ENCODE measurements at regions not wholly inside any gene's neighbourhood (a gene's known extent, or its start where the extent isn't known, plus 50 kb on each side); places are given as distances from the start of the nearest gene placed in this dataset.
"Not testable (repeated sequence)": the region's sequence is repeated elsewhere in the genome, so short reads cannot be mapped to it uniquely, and the experiment has no call there.

DNA sequence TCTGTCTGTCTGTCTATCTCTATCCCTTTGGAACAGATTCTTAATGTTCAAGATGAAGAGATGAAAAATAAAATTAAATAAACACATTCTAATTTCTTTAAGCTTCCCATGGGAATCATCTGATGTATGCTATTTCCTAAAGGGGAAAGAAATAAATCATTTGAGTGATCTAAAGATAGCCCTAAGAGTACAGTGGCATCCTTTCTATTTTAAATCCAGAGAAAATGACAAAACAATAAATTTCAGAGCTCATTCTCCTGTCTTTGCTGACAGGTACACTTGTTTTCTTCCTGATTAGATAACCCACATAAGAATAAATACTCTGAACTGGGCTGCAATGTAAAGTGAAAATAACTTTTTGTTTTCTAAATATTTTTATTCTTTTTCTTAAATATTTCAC is 550.4 kb downstream of the JRKL start:
- DNase-seq = no peak

DNA sequence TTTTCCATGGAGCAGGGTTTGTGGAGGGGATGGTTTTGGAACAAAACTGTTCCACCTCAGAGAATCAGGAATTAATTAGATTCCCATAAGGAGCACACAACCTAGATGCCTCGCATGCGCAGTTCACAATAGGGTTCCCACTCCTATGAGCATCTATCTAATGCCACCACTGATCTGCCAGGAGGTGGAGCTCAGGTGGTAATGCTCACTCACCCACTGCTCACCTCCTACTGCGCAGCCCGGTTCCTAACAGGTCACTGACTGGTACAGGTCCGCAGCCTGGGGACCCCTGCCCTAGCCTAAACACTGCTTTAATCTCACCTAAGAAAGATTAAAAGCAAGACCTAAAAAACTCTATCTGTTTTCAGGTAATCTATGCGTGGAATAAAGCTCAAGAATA is 553.0 kb downstream of the JRKL start:
- DNase-seq = no peak

DNA sequence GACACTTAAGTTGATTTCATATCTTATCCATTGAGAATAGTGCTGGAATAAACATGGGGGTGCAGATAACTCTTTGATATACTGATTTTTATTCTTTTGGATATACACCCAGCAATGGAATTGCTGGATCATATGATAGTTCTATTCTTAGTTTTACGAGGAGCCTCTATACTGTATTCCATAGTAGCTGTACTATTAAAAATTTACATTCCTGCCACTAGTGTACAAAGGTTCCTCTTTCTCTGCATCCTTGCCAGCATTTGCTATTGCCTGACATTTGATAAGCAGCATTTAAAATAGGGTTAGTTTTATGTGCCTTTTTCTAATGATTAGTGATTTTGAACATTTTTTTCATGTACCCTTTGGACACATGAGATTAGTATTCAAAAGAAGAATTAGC is 554.2 kb downstream of the JRKL start:
- DNase-seq = no peak

DNA sequence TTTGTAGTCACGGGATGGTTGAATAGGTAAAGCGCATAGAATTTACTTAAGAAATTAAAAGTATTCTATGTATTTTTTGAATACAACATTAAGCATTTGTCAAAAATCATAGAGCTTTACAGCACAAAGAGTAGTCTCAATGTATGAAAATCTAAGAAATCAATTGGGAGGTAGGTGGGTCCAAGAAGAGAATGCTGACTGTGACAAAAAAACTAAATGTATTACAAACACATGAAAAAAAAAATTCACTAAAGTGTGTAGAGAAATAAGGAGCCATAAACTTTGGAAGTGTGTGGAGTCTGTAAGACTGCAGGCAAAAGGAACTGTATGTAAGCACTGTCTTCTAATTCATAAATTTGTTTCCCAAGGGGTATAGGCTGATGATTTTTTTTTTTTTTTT is 558.3 kb downstream of the JRKL start:
- DNase-seq = no peak

DNA sequence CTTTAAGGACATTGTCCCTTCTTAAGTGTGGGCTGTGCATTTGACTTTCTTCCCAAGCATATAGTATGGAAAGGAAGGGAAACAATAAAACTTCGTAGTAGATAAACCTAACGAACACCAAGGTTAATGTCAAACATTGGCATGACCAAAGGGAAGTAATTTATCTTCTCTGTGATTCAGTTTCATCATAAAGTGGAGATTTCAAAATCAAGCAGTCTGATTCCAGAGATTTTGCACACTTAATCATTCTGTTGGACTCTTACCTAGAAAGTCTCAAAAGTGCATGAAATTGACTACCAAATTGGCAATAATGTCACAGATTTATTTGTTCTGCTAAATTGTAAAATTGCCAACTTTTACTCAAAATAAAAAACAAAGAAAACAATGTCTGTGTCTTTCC is 559.7 kb downstream of the JRKL start:
- no peak for DNase-seq

DNA sequence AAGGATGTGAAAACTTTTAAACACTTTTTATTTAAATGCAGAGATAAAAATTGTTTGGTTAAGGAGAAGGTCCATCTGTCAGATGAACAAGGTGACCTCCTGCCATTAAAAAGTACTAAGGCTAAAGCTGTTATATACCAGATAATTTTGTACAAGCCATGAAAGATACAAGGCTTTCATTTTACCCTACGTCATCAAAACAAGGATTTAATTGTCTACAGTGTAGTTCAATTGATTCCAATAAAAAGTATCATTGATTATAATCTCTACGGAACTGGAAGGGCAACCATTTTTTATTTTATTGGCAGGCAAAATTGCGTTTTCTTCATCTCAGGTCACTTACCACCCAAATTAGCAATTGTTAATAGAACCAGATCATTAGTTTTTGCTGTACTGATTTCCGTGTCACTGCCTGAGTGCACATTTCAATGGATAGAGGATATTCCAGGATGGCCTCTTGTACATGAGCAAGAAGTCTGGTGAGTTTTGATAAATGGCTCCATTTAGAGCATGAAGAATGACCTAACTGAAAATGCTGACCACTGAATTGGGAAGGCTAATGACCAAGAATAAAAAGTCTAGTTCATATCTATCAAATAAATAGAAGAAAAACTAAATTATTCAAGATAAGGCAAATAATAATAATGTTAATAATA is 564.9 kb downstream of the JRKL start:
- DNase-seq = no peak

DNA sequence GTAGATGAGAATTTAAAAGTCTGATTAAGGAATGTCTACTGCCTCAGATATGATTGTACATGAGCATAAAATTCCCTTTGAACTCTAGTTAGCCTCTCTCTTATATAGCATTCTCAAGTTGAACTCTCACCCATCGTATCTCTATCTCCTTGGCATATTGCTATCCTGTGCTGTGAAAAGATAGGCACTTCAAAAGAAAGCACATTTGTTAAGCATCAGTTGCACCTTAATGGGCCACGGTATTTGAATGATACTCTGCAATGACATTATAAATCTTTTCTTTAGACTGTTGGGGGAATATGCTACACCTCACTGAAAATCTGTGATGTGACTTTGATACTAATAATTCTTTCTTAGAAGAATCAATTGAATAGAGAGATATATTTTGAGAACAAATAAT is 570.7 kb downstream of the JRKL start:
- no peak for DNase-seq

DNA sequence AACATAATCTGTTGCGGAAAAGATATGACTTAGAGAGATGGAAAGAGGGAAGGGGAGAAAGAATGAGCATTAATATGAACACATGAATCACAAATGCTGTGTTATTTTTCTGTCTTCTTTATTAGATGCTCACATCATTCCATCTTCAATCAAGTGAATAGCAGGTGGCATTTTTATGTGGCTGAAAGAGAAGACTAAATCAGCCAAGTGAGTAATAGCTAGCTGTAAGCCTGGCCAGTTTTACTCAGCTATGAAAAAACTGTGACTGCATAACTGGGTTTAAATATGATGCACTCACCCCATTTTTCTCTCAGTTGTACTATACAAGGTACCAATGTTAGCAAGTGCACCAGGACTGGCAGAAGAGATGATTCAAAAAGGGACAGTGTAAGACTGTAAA is 571.1 kb downstream of the JRKL start:
- no peak for DNase-seq

DNA sequence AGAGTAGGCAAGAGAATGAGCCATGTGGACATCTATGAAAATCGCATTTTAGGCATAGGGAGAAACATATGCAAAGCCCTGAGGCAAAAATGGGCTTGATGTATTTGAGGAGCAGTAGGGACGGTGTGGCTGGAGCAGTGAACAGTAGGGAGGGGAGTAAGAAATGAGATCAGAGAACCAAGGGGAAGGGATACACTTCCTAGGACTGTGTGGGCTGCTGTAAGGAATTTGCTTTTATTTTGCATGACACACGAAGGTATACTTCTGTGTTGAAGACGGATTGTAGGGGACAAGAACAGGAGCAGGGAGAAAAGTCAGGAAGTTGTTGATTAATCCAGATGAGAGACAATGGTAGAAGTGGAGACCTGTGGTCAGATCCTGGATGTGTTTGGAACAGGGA is 572.1 kb downstream of the JRKL start:
- no peak for DNase-seq

DNA sequence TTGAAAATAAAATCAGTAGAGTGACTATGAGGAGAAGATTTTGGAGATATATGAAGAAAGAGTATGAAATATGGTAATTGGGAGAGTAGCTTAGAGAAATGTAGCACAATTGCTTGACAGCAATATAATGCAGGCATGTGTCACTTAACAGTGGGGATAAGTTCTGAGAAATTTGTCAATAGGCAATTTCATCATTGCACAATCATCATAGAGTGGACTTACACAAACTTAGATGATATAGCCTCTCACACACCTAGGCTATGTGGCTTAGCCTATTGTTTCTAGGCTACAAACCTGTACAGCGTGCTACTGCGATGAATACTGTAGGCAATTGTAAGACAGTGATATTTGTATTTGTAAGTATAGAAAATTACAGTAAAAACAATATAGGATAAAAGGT is 573.6 kb downstream of the JRKL start:
- DNase-seq = no peak

DNA sequence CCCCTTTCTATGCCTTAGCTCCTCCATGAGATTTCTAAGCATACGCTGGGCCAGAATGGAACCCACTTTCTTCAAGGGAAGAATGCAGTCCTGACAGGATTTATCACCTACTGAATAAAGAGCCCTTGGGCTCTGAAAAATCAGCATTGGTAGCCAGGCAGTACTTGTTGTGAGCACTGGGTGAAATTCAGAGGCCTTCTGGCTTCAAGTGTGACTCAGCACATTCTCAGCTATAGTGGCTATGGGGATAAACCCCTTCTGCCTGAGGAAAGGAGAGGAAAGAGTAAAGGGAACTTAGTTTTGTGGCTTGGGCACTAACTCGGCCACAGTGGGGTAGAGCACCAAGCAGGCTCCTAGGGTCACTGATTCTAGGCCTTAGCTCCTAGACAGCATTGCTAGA is 574.8 kb downstream of the JRKL start:
- DNase-seq = no peak

DNA sequence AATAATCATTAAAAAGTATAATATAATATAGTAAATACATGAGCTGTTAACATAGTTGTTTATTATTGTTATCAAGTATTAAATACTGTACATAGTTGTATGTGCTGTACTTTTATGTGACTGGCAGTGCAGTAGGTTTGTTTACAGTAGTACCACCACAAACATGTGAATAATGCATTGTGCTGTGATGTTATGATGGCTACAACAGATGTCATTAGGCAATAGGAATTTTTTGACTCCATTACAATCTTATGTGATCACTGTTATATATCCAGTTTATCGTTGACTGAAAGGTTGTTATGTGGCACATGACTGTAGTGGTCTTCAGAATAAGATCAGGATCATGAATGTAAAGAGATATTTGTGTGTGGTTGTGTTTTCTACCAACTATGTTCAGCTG is 577.8 kb downstream of the JRKL start:
- DNase-seq = no peak

DNA sequence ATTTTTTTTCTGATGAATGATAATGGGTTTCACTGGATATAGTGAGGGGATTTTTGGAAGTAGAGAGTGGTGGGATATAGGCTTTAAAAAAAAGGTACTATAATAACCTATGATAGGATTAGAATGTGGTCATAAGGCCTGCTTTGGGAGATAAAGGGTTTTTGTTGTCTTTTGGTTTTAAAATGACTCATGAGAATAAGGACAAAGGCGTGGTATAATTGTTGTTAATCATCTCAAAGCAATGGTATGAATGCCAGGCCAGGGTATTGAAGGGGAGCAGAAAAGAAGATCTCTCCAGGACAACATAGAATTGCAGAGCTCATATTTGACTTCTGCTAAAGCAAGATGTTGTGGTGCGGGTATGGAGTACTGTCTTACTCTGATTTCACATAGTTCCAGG is 579.4 kb downstream of the JRKL start:
- DNase-seq = no peak

DNA sequence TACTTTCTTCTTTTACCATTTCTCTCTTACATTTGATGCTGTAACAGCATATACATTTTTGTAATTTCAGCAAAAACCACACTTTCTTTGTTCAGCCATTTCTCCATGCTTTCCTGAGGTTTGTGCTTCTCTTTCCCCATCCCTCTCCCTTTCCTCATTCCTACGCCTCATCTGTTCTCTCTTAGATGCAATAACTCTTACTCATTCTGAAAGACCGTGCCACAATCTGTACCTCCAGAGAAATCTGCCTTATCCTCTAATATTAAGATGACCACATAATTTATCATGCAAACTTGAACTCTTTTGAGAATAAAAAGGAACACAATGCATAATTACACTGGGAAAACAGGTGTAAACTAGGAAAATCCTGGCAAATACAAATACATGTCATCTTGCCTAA is 588.9 kb downstream of the JRKL start:
- DNase-seq = no peak

DNA sequence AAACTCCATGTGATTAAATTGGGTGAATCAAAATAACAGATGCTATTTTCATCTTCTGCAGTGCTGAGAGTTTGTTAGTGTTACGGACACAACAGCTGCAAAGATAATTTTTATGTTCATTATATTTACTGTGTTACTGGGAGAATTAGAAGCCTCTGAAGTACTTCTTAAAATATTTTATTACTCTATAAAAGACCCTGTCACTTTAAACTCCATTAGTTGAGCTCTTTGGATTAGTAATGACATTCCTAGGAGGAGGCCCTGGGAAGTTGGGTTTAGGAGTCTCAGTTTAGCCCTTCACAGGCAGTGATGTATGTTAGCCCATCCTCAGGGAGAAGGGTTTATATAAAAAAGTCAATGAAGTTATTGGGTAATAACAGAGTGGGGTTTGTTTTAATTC is 596.7 kb downstream of the JRKL start:
- no peak for DNase-seq

DNA sequence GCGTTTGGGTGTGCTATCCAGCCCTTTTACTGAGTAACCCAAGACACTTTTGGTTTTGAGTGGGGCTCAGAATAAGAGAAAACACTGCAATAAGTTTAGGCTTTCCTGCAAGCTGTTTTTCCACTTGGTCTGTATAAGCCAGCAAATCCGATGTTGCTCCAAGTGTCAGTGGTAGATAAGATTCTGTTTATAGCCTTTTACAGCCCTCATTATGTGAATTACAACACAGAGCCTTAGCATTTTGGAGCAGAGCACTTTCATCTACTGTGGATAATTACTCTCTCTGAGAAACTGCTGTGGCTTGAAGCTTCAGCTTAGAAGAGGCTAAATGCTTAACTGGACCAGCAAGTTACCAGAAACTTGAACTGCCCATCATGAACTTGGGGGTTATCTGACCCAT is 601.1 kb downstream of the JRKL start:
- DNase-seq = no peak

DNA sequence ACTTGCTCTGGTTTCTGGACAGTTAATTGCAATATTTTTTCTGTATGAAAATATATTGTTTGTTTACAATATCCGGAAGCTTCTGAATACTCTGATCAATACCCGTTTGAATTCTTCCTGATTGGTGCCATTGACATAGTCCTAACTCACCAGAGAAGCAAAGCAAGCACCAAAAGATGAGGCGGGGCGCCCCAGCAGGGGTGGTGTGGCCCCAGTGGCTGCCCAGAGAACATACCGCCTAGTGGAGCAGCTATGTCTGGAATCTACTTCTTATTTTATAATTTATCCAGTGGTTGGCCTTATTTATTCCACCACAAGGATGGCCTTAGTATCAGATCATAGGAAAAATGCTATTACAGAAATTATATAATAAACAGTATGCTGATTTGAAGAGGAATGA is 610.7 kb downstream of the JRKL start:
- DNase-seq = no peak

DNA sequence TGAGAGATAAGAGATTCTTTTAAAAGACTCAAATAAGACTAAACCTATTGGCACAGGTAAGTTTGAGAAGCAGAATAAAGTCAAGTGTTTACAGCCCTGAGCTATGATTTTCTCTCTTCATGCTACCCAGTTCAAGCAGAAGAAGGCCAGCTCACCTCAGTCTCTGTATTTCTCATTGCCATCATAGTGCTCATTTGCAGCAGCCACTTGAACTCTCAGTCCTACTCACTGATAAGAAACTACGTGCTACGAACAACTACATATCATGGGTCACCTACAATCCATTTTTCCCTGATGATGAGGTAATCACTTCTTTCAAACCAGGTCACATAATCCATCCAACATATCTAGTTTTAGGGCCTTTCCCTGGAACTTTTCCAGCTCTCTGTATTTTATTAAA is 617.5 kb downstream of the JRKL start:
- DNase-seq = no peak

DNA sequence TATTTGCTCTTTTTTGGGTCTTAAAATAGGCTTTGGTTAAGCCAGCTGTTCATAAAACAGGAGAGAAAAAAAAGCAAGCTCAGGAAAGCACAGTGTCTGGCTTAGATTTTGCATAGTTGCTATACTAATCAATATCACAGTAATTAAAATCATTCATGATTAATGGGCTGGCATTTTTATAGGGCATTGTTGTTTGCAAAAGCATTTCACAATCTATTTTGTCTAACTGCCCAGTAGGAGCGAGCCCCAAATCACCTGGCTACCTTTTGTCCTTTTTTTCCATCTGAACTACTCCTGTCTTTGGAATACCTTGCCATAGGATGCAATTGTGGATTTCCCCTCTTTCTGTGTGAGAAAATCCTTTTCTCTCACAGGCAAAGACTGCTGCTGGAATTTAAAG is 619.8 kb downstream of the JRKL start:
- no peak for DNase-seq

DNA sequence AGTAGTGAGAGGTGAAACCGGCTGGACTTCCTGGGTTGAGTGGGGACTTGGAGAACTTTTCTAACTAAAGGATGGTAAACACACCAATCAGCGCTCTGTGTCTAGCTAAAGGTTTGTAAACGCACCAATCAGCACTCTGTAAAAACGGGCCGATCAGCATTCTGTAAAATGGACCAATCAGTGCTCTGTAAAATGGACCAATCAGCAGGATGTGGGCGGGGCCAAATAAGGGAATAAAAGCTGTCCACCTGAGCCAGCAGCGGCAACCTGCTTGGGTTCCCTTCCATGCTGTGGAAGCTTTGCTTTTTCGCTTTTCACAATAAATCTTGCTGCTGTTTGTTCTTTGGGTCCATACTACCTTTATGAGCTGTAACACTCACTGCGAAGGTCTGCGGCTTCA is 621.2 kb downstream of the JRKL start:
- DNase-seq = not testable (repeated sequence)

DNA sequence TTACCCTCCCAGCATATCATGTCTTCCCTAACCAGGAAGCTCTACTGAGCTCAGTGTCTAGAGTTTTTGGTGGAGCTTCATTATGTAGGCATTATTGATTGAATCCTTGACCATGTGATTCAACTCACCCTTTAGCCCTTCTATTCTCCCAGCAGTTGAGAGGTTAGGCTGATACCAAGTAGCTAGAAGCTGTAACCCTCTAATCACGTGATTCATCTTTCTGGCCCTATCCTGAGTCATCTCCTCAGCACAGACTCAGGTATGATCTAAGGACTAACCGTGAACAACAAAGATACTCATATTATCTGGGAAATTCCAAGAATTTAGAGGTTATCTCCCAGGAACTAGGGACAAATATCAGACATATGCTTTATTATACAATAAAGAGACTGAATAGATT is 625.5 kb downstream of the JRKL start:
- no peak for DNase-seq

DNA sequence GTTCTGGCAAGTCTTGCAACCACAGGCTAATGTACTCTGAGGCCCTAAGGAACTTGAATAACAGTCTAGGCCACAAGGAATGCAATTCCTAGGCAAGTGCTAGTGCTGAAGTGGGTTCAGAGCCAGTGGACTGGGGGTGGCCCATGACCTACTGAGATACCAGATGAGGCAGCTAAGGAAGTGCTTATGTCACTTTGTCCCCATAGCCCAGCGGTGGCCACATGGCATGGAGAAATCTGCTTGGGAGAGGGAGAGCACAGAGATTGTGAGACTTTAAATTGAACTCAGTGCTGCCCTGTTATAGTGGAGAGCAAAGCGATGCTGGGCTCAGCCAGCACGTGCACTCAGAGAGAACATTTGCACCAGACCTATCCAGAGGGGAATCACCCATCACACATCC is 629.5 kb downstream of the JRKL start:
- DNase-seq = no peak

DNA sequence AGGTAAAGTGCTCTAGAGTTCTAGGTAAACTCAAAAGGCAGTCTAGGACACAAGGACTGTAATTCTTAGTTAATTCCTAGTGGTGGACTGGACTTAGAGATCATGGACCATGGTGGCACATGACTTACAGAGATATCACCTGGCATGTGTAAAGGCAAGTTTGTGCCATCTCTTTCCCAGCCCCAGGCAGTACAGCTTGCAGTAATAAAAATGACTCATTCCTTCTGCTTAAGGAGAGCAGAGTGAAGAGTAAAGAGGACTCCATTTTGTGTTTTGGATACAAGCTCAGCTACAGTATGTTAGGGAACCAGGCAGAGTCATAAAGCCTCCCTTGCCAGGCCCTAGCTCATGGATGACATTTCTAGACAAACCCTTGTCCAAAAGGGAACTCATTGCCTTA is 629.9 kb downstream of the JRKL start:
- DNase-seq = no peak

DNA sequence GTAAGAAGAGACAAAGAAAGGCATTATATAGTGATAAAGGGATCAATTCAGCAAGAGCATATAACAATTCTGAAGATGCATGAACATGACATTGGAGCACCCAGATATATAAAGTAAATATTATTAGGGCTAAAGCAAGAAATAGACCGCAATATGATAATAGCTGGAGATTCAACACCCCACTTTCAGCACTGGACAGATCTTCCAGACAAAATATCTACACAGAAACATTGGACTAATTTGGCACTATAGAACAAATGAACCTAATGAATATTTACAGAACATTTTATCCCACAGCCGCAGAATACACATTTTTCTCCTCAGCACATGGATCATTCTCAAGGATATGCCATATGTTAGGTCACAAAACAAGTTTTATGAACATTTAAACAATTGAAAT is 633.1 kb downstream of the JRKL start:
- no peak for DNase-seq

DNA sequence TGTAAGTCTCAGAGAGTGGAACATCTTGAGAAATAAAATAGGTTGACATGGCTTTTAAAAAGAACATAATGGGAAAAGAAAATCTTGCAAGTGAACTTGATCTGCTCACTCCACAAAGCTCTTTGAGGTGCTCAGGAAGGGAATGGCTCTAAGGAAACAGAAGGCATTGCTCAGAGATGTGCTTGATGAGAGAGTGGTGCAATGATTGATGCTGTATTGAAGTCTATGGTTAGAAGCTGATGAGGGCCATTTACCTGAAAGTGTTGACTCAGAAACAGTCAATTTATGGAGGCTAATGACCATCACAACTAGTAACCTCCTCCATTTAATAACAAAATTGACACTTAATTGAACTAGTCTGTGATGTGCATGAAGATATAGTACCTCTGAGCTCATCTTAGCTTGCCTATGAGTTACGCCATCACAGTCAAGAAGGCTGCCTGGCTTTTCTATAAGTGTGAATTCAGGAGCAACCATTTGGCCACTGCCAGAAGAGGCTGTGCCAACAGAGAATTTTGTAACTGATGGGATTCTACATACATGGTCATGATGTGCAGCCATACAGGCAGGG is 639.1 kb downstream of the JRKL start:
- DNase-seq = no peak

DNA sequence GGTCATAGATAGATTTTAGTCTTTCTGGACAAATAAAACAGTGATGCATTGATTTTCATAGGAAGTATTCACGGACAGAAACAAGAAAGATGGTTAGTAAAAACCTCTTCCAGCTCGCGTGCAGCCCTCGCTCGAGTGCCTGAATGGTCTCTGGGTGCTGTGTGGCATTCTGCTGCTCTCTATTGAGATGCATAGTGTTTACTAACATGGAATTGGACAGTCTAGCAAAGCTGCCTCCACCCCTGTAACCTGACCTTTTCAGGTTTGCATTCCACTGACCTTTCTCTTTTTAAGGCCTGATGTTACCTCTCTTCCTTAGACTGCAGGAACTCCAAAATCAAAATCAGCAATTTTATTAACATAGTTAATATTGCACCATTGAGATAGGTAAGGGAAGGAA is 643.4 kb downstream of the JRKL start:
- DNase-seq = no peak
